HL-60 (cell line): ENCODE measurements at regions not wholly inside any gene's neighbourhood (a gene's known extent, or its start where the extent isn't known, plus 50 kb on each side); places are given as distances from the start of the nearest gene placed in this dataset.

Experiments
- DNase-seq, 2 experiments: peaks; one replicate each; pipeline ENCODE4 v3.0.0-alpha.2; 2010 to 2020; ENCODE audit warnings: low read depth in 1 of 2, low spot score in 1 of 2
- H3K27ac ChIP-seq: fragments of 250-450 bp; sonication (Bioruptor Pico); replicated peaks from 2 replicates; pipeline ENCODE4 v1.5.1; 2020; ENCODE audit warnings: mild to moderate bottlenecking, moderate library complexity
- H3K27me3 ChIP-seq: fragments of 250-450 bp; sonication (Bioruptor Pico); 2 replicates; pipeline ENCODE4 v1.5.1; 2021; ENCODE audit warnings: mild to moderate bottlenecking, moderate library complexity; ENCODE audit not compliant: insufficient read depth, poor library complexity, severe bottlenecking
- H3K4me3 ChIP-seq: replicated peaks from 2 replicates; pipeline ENCODE4 v1.5.1; 2011; ENCODE audit warnings: mild to moderate bottlenecking, control low read depth, low read length; ENCODE audit not compliant: insufficient read depth
- CTCF ChIP-seq: IDR thresholded peaks from one replicate; pipeline ENCODE4 v1.5.1; 2011; ENCODE audit warnings: low read length, control low read depth, inconsistent platforms; ENCODE audit not compliant: insufficient read depth
- GABPA ChIP-seq: IDR thresholded peaks from 2 replicates; pipeline ENCODE4 v1.6.1; 2012; ENCODE audit warnings: low read depth
- POLR2AphosphoS5 ChIP-seq: IDR thresholded peaks from 2 replicates; pipeline ENCODE4 v1.6.1; 2012; ENCODE audit warnings: low read depth
- REST ChIP-seq: IDR thresholded peaks from 2 replicates; pipeline ENCODE4 v1.6.1; 2012; ENCODE audit warnings: low read depth; ENCODE audit not compliant: insufficient replicate concordance
- SPI1 ChIP-seq: IDR thresholded peaks from 2 replicates; pipeline ENCODE4 v1.6.1; 2012; ENCODE audit warnings: low read depth, mild to moderate bottlenecking, borderline replicate concordance

- Histone ChIP-seq H3K27ac (no peak overlapping the region), H3K27me3 (peaks cover 4% of the 10 kb centered on the region), H3K4me3 (no peak overlapping the region)
- TF ChIP-seq GABPA (no peak), REST (no peak), CTCF (no peak)
- DNase-seq = no peak
Measured at GRCh38 chr4:3836756-3837601, 70.8 kb downstream of the ADRA2C start.

GRCh38 chr4:3838437-3839380 is 72.5 kb downstream of the ADRA2C start:
- no peak for DNase-seq
- H3K27ac ChIP-seq = no peak overlapping the region
- TF ChIP-seq SPI1 (no peak), CTCF (no peak), REST (no peak), POLR2AphosphoS5 (no peak), GABPA (no peak)
- peaks cover 4% of the 10 kb centered on the region for H3K27me3 ChIP-seq
- H3K4me3 ChIP-seq = no peak overlapping the region

GRCh38 chr4:3845094-3845743 is 79.0 kb downstream of the ADRA2C start:
- no peak overlapping the region for H3K27ac ChIP-seq
- no peak overlapping the region for H3K4me3 ChIP-seq
- peaks cover 4% of the 10 kb centered on the region for H3K27me3 ChIP-seq
- no peak for DNase-seq
- TF ChIP-seq SPI1 (no peak), REST (no peak), CTCF (no peak), POLR2AphosphoS5 (no peak), GABPA (no peak)
